ENCODE measurements at regions not wholly inside any gene's neighbourhood (a gene's known extent, or its start where the extent isn't known, plus 50 kb on each side); places are given as distances from the start of the nearest gene placed in this dataset.

GRCh38 chr7:26930845-26931244 lies 66.5 kb upstream of the SKAP2 start:
- TF ChIP-seq CTCF (IDR thresholded peaks at IDR 0.05) (no peak), POLR2A (IDR thresholded peaks at IDR 0.05) (no peak)
